GM12875 (cell line): ENCODE measurements at regions not wholly inside any gene's neighbourhood (a gene's known extent, or its start where the extent isn't known, plus 50 kb on each side); places are given as distances from the start of the nearest gene placed in this dataset.
"Not testable (repeated sequence)": the region's sequence is repeated elsewhere in the genome, so short reads cannot be mapped to it uniquely, and the experiment has no call there.

ENCODE experiments used
- H3K4me3 ChIP-seq: one replicate; pipeline ENCODE4 v1.5.1; 2011; ENCODE audit warnings: low read depth, low read length, control low read depth
- TF ChIP-seq, protein P1 (sequence below): IDR thresholded peaks from 2 replicates; pipeline ENCODE4 v1.5.1; 2011; ENCODE audit warnings: low read depth, mild to moderate bottlenecking, control low read depth, inconsistent platforms, low read length, moderate library complexity, borderline replicate concordance; ENCODE audit not compliant: insufficient read depth

DNA sequence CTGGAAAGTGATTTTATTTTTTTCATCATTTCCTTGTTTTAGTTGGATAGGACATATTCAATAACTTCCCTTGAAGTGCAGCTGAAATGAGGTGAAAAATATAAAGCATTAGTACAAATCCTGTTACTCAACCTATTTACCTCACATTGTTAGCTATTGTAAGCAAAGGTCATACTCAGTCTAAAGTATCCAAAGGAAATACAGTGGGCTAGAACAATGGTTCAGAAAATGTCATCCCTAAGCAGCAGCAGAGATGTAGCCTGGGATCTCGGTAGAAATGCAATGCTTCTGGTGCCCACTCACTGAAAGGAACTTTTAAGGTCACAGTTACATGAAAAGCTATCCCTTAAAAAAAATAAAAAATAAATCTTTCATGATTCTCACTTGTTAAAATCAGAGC, 300.6 kb downstream of the PPP4R3C start:
- TF ChIP-seq, protein P1, sequence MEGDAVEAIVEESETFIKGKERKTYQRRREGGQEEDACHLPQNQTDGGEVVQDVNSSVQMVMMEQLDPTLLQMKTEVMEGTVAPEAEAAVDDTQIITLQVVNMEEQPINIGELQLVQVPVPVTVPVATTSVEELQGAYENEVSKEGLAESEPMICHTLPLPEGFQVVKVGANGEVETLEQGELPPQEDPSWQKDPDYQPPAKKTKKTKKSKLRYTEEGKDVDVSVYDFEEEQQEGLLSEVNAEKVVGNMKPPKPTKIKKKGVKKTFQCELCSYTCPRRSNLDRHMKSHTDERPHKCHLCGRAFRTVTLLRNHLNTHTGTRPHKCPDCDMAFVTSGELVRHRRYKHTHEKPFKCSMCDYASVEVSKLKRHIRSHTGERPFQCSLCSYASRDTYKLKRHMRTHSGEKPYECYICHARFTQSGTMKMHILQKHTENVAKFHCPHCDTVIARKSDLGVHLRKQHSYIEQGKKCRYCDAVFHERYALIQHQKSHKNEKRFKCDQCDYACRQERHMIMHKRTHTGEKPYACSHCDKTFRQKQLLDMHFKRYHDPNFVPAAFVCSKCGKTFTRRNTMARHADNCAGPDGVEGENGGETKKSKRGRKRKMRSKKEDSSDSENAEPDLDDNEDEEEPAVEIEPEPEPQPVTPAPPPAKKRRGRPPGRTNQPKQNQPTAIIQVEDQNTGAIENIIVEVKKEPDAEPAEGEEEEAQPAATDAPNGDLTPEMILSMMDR: no peak
- no peak overlapping the region for H3K4me3 ChIP-seq

DNA sequence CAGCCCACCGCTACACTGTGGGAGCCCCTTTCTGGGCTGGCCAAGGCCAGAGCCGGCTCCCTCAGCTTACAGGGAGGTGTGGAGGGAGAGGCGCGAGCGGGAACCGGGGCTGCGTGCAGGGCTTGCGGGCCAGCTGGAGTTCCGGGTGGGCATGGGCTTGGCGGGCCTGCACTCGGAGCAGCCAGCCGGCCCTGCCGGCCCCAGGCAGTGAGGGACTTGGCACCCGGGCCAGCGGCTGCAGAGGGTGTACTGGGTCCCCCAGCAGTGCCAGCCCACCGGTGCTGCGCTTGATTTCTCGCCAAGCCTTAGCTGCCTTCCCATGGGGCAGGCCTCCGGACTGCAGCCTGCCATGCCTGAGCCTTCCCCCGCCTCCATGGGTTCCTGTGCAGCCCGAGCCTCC, 306.2 kb downstream of the PPP4R3C start:
- H3K4me3 ChIP-seq: not testable (repeated sequence)

DNA sequence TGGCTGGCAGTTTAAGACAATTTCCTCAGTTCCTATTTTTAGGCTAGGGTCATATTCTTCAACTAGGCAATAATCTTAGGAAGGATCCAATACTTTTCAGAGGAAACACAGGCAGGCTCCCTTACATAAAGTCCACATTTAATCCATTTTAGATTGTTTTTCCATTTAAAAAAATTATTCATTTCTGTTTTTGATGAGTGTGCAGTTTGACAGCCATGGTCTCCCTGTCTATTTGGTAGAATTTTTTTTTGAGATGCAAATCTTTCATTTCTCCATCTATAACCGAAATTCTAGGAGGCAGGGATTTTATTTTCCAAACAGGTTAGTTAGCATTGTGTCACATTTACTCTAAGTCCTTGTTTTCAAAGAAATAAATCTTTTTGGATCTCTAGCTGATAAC, 326.8 kb downstream of the PPP4R3C start:
- H3K4me3 ChIP-seq: no peak overlapping the region
- TF ChIP-seq, protein P1: no peak

DNA sequence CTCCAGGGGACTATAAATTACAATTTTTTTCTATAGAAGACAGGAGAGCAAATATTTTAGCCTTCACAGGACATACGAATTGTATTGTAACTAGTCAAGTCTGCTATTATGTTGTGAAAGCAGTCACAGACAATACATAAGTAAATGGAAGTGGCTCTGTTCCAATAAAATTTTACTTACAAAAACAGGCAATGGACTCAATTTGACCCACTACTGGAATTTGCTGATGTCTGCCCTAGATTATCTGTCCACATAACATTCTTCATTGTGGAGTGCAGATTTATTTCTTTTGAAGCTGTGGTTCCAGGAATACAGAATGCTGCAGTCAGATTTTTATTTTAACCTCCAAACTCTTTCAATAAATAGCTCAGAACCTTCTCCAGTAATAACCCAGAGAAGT, 330.3 kb downstream of the PPP4R3C start:
- TF ChIP-seq, protein P1: no peak
- H3K4me3 ChIP-seq: no peak overlapping the region

DNA sequence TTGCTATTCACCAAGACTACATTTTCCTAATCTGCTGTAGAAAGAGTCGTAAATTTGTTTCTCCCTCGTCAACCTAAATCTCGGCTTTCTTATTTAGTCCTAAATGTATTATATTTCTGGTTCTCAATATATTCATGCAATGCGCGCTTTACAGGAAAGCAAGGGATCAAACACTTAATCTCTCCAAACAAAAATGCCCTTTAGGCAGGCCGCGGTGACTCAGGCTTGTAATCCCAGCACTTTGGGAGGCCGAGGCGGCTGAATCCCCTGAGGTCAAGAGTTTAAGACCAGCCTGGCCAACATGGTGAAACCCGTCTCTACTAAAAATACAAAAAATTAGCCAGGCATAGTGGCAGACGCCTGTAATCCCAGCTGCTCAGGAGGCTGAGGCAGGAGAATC, 376.0 kb downstream of the PPP4R3C start:
- H3K4me3 ChIP-seq: not testable (repeated sequence)

DNA sequence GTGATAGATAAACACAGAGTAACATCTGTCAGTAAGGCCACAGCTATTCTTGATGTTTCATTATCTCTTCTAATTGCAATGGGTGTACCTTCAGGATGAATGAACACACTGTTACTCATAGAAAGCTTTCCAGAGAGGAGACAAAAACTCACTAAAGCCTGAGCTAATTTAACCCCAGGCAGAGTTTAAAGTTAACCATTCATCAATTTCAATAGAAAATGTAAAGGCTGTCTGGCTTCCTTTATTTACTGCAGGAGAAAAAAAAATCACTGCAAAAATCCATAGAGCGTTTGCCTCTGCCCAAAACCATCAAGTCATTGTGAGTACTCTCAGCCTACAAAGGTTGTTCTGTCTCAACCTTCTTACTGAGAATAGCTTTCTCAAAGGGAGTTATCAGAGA, 376.9 kb downstream of the PPP4R3C start:
- H3K4me3 ChIP-seq: no peak overlapping the region
- TF ChIP-seq, protein P1: no peak

DNA sequence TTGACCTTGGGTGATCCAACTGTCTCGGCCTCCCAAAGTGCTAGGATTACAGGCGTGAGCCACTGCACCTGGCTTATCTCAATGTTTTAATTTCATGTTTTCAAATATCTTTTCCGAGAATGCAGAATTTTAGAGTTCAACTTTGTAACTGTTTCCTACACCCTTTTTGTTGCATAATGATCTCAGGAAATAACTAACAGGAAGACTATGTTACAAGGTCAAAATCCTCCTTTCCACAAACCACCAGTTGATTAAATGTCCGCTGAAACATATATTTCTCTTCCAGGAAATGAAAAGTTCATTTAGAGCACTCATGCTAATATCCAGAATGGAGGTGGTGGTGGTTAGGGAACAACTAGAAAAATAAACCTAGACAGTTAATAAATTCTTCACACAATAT, 377.8 kb downstream of the PPP4R3C start:
- H3K4me3 ChIP-seq: no peak overlapping the region
- TF ChIP-seq, protein P1: no peak

DNA sequence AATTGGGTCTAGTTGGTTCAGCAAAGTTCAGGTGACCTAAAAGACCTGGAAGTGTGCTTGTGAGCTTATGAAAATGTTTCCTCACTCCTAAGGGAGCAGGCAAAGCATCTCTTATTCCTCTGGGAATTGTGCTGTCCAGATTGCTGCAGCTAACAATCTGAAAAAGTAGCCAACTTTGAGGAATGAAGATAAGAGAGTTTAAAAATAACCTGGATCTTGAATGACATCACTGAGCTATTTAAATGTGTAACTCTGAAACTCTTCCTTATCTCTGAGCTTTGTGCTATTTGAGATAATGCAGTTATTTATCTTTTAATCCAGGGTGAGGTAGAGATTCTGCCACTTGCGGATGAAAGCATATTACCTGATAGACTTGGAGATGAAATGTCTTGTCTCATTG, 384.8 kb downstream of the PPP4R3C start:
- no peak overlapping the region for H3K4me3 ChIP-seq
- TF ChIP-seq, protein P1: no peak
